C4-2B (cell line): ENCODE measurements at regions not wholly inside any gene's neighbourhood (a gene's known extent, or its start where the extent isn't known, plus 50 kb on each side); places are given as distances from the start of the nearest gene placed in this dataset.

ENCODE experiments used
- ZFX ChIP-seq: fragments of 450-650 bp; IDR thresholded peaks from 2 replicates; pipeline ENCODE4 v1.6.1; 2017
- TF ChIP-seq, protein P1 (sequence below): fragments of 450-650 bp; conservative IDR thresholded peaks from 2 replicates; pipeline ENCODE4 v1.5.1; 2017; ENCODE audit warnings: mild to moderate bottlenecking

DNA sequence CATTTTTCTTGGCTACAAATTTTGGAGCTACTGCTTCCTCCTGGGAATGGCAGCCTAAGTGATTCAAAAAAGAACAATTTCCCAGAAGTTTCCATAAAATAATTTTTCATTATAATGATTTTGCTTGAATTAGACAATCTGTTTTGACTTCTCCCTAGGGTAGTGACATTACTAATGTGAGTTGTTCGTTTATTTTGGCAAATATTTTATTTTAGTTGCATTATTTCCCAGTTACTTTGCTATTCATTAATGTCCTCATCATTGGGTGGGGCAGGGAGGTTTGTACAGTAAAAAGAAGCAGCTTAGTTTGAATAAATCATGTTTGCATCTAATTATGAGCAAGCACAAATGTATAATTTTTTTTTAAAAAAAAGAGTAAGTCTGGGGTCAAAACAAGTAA, 686.6 kb downstream of the ROBO2 start:
- TF ChIP-seq, protein P1, sequence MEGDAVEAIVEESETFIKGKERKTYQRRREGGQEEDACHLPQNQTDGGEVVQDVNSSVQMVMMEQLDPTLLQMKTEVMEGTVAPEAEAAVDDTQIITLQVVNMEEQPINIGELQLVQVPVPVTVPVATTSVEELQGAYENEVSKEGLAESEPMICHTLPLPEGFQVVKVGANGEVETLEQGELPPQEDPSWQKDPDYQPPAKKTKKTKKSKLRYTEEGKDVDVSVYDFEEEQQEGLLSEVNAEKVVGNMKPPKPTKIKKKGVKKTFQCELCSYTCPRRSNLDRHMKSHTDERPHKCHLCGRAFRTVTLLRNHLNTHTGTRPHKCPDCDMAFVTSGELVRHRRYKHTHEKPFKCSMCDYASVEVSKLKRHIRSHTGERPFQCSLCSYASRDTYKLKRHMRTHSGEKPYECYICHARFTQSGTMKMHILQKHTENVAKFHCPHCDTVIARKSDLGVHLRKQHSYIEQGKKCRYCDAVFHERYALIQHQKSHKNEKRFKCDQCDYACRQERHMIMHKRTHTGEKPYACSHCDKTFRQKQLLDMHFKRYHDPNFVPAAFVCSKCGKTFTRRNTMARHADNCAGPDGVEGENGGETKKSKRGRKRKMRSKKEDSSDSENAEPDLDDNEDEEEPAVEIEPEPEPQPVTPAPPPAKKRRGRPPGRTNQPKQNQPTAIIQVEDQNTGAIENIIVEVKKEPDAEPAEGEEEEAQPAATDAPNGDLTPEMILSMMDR, result no peak
- no peak for TF ChIP-seq ZFX
